ENCODE measurements at regions not wholly inside any gene's neighbourhood (a gene's known extent, or its start where the extent isn't known, plus 50 kb on each side); places are given as distances from the start of the nearest gene placed in this dataset.

DNA sequence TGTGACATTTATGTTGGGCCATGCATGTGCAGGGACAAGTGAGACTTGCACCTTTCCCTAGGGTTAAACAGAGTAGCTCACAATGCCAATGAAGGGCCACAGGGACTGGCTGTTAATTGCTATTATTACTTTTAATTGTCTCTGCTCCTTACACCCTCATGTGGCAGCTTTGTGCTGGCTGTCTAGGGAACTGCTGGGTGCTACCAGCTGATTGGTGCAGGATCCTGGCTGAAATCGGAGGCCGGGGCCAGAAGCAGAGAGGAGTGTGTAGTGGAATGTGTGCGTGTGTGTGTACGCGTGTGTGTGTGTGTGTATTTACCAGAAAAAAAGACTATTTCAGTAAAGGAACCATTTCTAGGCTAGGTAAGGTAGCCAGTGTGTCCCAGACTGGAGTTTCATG lies 302.5 kb downstream of the CTTN start:
- TF ChIP-seq LEF1 (IDR thresholded peaks at IDR 0.05; ENCODE audit: borderline replicate concordance) (no peak), BHLHE40 (IDR thresholded peaks at IDR 0.05; ENCODE audit: borderline replicate concordance) (no peak), TARDBP (IDR thresholded peaks at IDR 0.05) (no peak), FOXA1 (IDR thresholded peaks at IDR 0.05) (no peak), NFRKB (IDR thresholded peaks at IDR 0.05) (no peak), ELF4 (IDR thresholded peaks at IDR 0.05) (no peak), SUZ12 (IDR thresholded peaks at IDR 0.05) (no peak), SP1 (IDR thresholded peaks at IDR 0.05) (no peak), ARNT (IDR thresholded peaks at IDR 0.05) (no peak), FOXM1 (IDR thresholded peaks at IDR 0.05; ENCODE audit: borderline replicate concordance) (no peak)

Measured in HEK293T (cell line).